Body of pancreas (tissue), 4 donors: ENCODE measurements at regions not wholly inside any gene's neighbourhood (a gene's known extent, or its start where the extent isn't known, plus 50 kb on each side); places are given as distances from the start of the nearest gene placed in this dataset.
"Not testable (repeated sequence)": the region's sequence is repeated elsewhere in the genome, so short reads cannot be mapped to it uniquely, and the experiment has no call there.

ENCODE experiments used
- POLR2A ChIP-seq, 3 donors: fragments of 450-650 bp; IDR thresholded peaks; one replicate each; pipeline ENCODE4 v1.6.1; 2016; ENCODE audit warnings: antibody characterized with exemption in 3 of 3, mild to moderate bottlenecking in 2 of 3
- TF ChIP-seq, protein P1 (sequence below), 7 experiments: fragments of 450-650 bp in 4 of 7; fragments of 200-600 bp in 3 of 7; sonication (generic) in 3 of 7; IDR thresholded peaks; one replicate each; pipeline ENCODE4 v1.5.1; 2016 to 2019; ENCODE audit warnings: antibody characterized with exemption in 7 of 7

DNA sequence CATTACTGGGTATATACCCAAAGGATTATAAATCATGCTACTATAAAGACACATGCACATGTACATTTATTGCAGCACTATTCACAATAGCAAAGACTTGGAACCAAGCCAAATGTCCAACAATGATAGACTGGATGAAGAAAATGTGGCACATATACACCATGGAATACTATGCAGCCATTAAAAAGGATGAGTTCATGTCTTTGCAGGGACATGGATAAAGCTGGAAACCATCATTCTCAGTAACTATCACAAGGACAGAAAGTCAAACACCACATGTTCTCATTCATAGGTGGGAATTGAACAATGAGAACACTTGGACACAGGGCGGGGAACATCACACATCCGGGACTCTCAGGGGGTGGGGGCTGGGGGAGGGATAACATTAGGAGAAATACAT, 959.4 kb downstream of the KCNT2 start:
- not testable (repeated sequence) for TF ChIP-seq POLR2A (IDR thresholded peaks at IDR 0.05)
- TF ChIP-seq, protein P1, sequence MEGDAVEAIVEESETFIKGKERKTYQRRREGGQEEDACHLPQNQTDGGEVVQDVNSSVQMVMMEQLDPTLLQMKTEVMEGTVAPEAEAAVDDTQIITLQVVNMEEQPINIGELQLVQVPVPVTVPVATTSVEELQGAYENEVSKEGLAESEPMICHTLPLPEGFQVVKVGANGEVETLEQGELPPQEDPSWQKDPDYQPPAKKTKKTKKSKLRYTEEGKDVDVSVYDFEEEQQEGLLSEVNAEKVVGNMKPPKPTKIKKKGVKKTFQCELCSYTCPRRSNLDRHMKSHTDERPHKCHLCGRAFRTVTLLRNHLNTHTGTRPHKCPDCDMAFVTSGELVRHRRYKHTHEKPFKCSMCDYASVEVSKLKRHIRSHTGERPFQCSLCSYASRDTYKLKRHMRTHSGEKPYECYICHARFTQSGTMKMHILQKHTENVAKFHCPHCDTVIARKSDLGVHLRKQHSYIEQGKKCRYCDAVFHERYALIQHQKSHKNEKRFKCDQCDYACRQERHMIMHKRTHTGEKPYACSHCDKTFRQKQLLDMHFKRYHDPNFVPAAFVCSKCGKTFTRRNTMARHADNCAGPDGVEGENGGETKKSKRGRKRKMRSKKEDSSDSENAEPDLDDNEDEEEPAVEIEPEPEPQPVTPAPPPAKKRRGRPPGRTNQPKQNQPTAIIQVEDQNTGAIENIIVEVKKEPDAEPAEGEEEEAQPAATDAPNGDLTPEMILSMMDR (IDR thresholded peaks at IDR 0.05): not testable (repeated sequence)
